SKM-1 (cell line): ENCODE measurements at regions not wholly inside any gene's neighbourhood (a gene's known extent, or its start where the extent isn't known, plus 50 kb on each side); places are given as distances from the start of the nearest gene placed in this dataset.

Experiments used
- DNase-seq: peaks from one replicate; lab custom pipeline; 2025; ENCODE audit not compliant: unreplicated experiment; lab: John Stamatoyannopoulos, UW

DNA sequence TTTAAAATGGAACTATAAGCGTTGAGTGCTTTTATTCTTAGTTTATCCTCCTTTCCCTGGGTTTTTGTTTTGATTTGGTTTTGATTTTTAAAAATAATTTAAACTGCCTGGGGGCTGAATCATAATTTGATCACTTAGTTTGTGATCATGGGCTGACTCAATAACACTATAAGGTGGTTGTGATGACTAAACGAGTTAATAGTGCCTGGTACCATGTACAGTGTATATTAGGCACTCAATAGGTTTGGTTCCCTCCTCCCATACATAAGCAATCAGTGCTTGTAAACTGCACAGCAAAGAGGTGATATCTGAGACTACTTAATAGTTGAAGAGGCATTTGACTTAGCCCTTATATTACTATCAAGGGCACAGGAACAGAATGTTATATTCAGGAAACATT is 200.9 kb upstream of the RFC3 start:
- DNase-seq = no peak

DNA sequence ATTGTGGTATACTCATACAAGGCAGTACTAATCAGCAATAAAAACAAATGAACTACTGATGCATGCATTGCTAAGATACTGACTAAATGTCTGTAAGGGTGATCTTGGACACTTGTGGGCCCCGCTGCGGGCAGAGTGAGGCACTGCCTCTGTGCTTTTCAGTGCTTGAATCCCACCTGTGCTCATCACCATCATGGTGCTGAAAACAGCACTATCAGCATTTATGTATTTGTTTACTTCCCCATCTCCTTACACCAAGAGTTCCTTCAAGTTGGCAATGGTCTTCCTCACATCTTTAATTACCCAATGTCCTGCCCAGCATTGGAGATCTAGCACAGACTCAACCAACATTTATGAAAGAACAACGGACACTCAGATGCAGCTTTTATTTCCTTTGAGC is 193.7 kb upstream of the RFC3 start:
- no peak for DNase-seq

DNA sequence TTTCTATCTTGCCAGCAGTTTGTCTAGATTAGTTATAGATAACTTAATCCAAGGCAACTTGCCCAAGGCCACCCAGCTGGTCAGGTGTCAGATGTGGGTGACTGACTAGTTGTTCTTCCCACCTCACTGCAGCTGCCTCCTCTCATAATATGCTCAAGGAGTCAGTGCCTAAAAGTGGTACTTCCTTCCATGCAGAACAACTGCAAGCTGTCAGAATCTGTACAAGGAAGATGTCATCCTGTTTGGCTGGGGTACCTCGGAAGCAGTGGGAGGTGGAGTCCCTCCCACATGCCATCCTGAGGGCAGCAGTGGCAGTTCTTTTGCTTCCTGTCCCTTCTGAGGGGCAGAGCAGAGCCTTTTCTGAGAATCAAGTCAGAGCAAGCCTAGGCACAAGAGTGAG is 193.2 kb upstream of the RFC3 start:
- DNase-seq = no peak

GRCh38 chr13:33626407-33626806 is 191.5 kb upstream of the RFC3 start:
- DNase-seq = no peak

DNA sequence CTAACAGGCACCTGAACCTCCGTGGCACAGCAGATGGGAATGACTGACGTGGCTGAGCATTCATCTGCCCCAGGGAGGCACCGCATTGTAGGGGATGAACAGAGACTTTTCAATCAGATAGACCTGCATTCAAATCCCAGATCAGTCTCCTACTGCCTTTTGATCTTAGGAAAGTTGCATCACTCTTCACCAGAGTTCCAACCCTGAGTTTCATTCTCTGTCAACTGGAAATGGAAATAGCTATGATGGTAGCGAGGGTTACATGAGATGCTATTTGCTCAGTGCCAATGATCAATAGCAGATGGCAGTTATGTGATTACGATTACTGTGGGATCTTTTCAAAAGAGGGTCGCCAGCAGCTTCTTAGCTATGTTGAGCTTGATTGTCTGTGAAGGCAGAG is 189.3 kb upstream of the RFC3 start:
- DNase-seq = no peak

GRCh38 chr13:33629605-33630360 is 188.2 kb upstream of the RFC3 start:
- DNase-seq = no peak

DNA sequence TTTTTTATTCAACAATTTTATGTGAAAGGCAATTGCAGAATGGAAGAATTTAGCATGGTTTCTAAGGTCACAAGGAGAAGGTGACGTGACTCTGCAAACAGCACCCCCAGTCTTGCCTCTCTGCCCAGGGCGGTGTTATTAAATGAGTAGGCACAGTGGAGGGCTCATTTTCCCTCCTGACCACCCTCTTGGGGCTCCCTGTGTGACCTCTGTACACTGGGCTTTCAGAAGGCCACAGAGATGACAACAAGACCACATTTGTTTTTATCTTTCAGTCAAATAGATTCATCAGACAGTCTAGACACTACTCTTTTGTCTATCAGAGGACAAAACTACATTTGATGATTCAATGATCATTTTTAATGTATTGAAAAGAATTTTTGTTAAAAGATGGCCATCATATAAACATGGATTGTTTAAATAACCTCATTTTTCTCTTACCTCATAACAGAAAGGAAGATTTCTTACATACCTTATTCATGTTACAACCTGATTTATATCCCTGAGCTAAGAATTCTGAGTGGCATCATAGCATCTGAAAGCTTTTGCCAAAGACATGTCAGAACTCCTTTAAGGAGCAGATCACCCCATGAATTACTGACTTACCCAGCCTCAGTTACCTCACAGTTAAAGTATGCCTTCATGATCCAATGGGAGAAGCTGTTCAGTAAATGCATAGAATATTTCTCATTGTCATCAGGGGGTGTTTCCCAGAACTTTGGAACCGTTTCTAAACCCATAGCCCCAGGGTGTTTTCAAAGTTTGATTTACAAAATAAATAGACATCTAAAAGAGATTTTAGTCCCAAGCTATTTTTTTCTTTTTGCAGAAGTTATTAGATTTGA is 184.0 kb upstream of the RFC3 start:
- no peak for DNase-seq

DNA sequence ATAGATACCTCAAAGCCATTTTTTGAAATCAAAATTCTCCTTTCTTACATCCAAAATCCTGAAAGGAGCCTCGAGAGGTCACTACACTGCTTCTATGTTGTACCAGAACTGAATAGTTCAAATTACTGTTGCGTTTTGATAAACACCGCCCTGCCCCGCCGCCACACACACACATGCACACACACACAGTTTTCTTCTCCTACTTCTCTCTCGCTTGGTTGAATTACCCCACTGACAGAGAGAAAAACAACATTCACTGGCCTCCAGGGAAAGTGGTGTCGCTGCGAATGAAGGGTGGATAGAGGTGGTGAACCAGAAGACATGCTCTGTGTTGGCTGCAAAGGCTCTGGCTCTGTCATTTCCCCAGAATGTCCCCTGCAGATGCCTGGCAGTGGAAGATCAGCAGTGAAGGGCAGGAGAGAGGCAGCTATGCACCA is 183.4 kb upstream of the RFC3 start:
- no peak for DNase-seq

DNA sequence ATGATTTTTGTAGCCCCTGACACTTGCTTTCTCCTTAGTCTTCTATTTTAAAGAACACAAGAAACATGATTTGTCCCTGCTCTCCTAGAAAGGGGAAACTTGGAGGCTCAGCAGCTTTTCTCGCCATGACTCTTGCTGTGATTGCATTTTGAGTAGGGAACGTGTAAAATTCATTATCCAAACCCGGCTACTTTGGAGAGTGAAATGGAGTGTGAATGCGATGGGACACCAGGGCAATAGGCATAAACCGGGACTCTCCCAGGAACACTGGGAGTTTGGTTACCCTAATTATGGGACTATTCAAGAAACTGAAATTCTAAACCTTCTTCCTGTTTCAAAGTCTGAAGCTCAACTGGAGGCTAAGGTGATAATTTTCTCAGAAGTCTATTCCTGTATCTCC is 181.7 kb upstream of the RFC3 start:
- no peak for DNase-seq

DNA sequence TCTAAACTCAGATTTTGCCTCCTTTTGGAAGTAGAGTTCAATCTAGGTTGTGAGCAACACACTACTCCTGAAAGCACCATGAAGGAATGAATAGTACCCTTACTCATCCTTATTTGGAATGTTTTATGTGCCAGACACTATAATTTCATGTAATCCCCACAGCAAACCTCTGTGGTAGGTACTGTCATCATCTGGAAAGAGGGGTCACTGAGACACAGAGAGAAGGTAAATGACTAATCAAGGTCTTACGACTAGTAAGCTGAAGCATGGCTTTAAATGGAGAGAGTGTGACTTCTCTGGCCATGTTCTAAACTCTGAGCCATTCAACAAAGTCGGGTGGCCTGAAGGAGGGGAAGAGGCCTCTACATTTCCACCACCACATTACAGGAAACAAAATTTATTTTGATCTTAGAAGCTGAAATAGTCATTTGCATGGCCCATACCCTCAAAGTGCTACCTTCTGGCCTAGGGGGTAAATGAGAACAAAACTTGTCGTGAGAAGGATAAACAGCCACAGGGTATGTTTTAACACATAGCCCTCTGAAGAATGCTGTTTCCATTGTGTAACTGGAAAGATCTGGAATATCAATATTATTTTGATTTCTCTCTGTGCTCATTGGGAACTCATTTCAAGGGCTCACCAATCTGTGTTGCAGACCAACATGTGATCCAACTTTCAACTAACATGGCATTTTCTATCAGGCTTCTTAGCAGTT is 180.8 kb upstream of the RFC3 start:
- no peak for DNase-seq

GRCh38 chr13:33637978-33638743 is 179.8 kb upstream of the RFC3 start:
- no peak for DNase-seq

- DNase-seq = no peak
Observed at GRCh38 chr13:33639158-33639557, 178.8 kb upstream of the RFC3 start.

DNA sequence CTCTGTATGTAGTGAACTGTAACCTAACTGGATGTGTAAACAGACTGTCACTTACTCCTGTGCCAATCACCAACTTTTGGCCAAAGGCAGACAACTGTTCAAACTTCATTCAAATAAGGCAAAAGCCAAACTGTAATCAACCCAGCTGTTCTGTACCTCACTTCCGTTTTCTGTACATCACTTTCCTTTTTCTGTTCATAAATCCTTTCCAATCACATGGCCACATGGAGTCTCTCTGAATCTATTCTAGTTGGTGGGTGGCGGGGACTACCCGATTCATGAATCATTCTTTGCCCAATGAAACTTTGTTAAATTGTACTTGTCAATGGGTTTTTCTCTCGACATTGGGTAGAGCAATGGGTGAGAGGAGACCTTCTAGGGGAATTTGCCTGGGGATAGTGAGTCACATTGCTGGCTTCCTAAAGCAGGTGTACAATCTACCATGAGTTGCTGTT is 178.3 kb upstream of the RFC3 start:
- DNase-seq = no peak

- DNase-seq = no peak
Observed at GRCh38 chr13:33640832-33641231, 177.1 kb upstream of the RFC3 start.

- peak; percentile 37 for DNase-seq
Observed at GRCh38 chr13:33642374-33643065, 175.4 kb upstream of the RFC3 start.

- DNase-seq = peak; percentile 47
Observed at GRCh38 chr13:33644581-33645543, 173.1 kb upstream of the RFC3 start.

DNA sequence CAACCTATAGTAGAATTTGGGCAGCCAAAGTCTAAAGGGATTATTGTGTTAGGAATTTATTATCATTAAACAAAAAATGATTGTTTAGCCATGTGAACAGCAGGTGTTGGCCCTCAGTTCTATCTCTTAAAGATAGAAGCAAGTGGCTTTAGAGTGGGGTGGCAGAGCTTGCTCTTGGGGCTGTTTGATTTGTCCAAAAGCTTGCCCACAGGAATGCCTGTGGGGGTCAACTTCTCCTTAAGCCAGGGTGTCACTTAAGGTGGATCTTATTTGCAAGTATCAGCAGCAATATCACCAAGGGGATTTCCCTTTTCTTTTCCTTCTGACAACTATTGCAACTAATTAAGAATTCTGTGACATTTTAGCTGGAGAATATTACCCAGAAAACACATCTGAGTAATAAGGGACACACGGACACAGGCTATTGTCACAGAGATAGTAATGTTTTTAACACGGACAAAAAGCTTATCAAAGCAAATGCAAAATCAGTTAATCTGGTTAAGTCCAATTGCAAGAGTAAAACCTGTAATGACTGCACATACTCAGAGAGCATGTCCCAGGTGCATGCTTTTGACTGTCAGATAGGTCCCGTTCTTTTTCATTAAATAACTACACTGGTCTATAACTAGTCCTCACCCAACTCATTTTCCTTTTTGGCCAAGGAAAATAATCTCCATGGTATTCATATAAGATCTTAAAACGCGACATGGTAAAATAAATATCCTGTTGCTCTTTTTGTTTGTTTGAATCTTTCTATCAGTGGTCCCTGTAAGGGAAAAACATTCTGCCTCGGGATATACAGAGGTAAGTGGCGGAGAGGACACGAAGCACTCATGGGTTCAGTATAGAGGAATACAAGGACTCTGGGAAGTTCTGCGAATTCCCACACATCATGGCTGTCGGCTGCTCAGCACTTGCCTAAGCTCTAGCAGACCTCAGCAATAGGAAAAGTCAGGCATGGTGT is 172.1 kb upstream of the RFC3 start:
- no peak for DNase-seq
